Neuron (in vitro differentiated cells): ENCODE measurements at regions not wholly inside any gene's neighbourhood (a gene's known extent, or its start where the extent isn't known, plus 50 kb on each side); places are given as distances from the start of the nearest gene placed in this dataset.

ENCODE experiments used
- H2AFZ ChIP-seq: one replicate; pipeline ENCODE4 v1.6.1; 2013; ENCODE audit warnings: low read depth, mild to moderate bottlenecking, inconsistent platforms, low read length, moderate library complexity
- H3K27me3 ChIP-seq: one replicate; pipeline ENCODE4 v1.6.1; 2013; ENCODE audit warnings: low read length; ENCODE audit not compliant: insufficient read depth
- H3K36me3 ChIP-seq: one replicate; pipeline ENCODE4 v1.6.1; 2013; ENCODE audit warnings: low read length; ENCODE audit not compliant: insufficient read depth
- H3K4me1 ChIP-seq: one replicate; pipeline ENCODE4 v1.6.1; 2013; ENCODE audit warnings: low read length; ENCODE audit not compliant: insufficient read depth
- H3K4me3 ChIP-seq: 2 replicates; pipeline ENCODE4 v1.5.1; 2013; ENCODE audit warnings: mild to moderate bottlenecking, low read length, moderate library complexity
- H3K9me3 ChIP-seq: one replicate; pipeline ENCODE4 v1.6.1; 2013; ENCODE audit warnings: low read length

DNA sequence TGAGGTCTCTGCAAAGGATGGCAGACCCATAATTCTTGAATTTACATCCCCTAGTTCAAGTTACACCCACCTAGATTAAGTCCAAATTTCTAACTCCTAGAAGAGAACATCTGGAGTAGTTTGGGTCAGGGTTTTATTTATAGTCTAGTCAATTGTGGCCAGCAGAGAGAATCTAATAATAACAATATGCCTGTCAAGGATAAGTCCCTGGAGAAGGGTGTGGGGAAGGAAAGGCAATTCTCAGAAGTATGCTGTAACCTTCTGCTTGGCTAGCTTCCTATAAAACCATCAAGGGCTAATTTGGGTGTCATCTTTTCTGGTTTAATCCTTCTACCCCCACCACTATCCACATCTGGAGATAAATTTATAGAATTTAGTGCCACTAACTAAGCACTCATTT lies 52.8 kb upstream of the SEMA3E start:
- no peaks in the 10 kb centered on the region for H3K27me3 ChIP-seq
- H3K4me1 ChIP-seq, result peaks cover 10% of the 10 kb centered on the region
- H2AFZ ChIP-seq, result no peak overlapping the region
- H3K36me3 ChIP-seq, result no peaks in the 10 kb centered on the region
- no peak overlapping the region for H3K4me3 ChIP-seq
- no peaks in the 10 kb centered on the region for H3K9me3 ChIP-seq
